Smooth muscle cell (in vitro differentiated cells): ENCODE measurements at regions not wholly inside any gene's neighbourhood (a gene's known extent, or its start where the extent isn't known, plus 50 kb on each side); places are given as distances from the start of the nearest gene placed in this dataset.
A peak's percentile ranks its signal among the peaks of the same experiment; 100 is the strongest.

Experiments
- DNase-seq: peaks from one replicate; lab custom pipeline; 2025; ENCODE audit not compliant: unreplicated experiment; lab: John Stamatoyannopoulos, UW
- H2AFZ ChIP-seq: fragments of 200-600 bp; sonication (generic); 2 replicates; pipeline ENCODE4 v1.6.0; 2016; ENCODE audit warnings: antibody characterized with exemption, low read depth, mild to moderate bottlenecking
- H3F3A ChIP-seq: fragments of 200-600 bp; sonication (generic); 2 replicates; pipeline ENCODE4 v1.6.0; 2017; ENCODE audit warnings: antibody characterized with exemption, low read depth
- H3K27ac ChIP-seq: fragments of 200-600 bp; sonication (generic); 2 replicates; pipeline ENCODE4 v1.5.1; 2016; ENCODE audit warnings: low read depth, mild to moderate bottlenecking
- H3K27me3 ChIP-seq: fragments of 200-600 bp; sonication (generic); 2 replicates; pipeline ENCODE4 v1.6.1; 2016; ENCODE audit warnings: low read depth, mild to moderate bottlenecking
- H3K36me3 ChIP-seq: fragments of 200-600 bp; sonication (generic); 2 replicates; pipeline ENCODE4 v1.5.1; 2016; ENCODE audit warnings: low read depth
- H3K4me1 ChIP-seq: fragments of 200-600 bp; sonication (generic); 2 replicates; pipeline ENCODE4 v1.5.1; 2016; ENCODE audit warnings: low read depth
- H3K4me2 ChIP-seq: fragments of 200-600 bp; sonication (generic); 2 replicates; pipeline ENCODE4 v1.6.0; 2016; ENCODE audit warnings: mild to moderate bottlenecking
- H3K4me3 ChIP-seq: fragments of 200-600 bp; sonication (generic); 2 replicates; pipeline ENCODE4 v1.5.1; 2016; ENCODE audit warnings: mild to moderate bottlenecking
- H3K79me2 ChIP-seq: fragments of 200-600 bp; sonication (generic); 2 replicates; pipeline ENCODE4 v1.6.0; 2016; ENCODE audit warnings: low read depth, mild to moderate bottlenecking
- H3K9ac ChIP-seq: fragments of 200-600 bp; sonication (generic); 2 replicates; pipeline ENCODE4 v1.6.0; 2016; ENCODE audit warnings: low read depth
- H3K9me3 ChIP-seq: fragments of 200-600 bp; sonication (generic); replicated peaks from 2 replicates; pipeline ENCODE4 v1.5.1; 2016; ENCODE audit warnings: low read depth
- H4K20me1 ChIP-seq: fragments of 200-600 bp; sonication (generic); 2 replicates; pipeline ENCODE4 v1.6.0; 2016; ENCODE audit warnings: low read depth
- WGBS: methylation state at CpG from one replicate; pipeline ENCODE4 v1.1.7; 2016; ENCODE audit warnings: low lambda C conversion rate; 5-methylcytosine and 5-hydroxymethylcytosine counted together
- TF ChIP-seq, protein P1 (sequence below): fragments of 200-600 bp; sonication (generic); IDR thresholded peaks from 2 replicates; pipeline ENCODE4 v1.5.1; 2017; ENCODE audit warnings: borderline replicate concordance, mild to moderate bottlenecking, antibody characterized with exemption; ENCODE audit not compliant: insufficient read depth, poor library complexity, severe bottlenecking

DNA sequence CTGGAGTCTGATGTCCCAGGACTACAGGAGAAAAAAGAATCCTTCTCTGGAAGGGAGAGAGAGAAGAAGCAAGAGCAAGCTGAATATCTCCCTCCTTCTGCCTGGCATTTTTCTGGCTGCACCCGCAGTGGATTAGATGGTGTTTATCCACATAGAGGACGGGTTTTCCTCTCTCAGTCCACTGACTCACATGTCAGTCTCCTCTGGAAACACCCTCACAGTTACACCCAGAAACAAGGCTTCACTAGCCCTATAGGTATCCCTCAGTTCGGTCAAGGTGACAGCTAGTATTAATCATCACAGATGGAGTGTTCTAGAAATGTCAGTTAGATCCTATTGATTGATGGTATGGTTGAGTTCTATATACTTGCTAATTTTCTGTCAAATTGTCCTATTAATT is 87.9 kb downstream of the RHOU start:
- H3F3A ChIP-seq: no peaks in the 10 kb centered on the region
- H3K9ac ChIP-seq: no peak overlapping the region
- H3K27me3 ChIP-seq: no peaks in the 10 kb centered on the region
- peak overlapping the region; percentile 55 for H3K27ac ChIP-seq
- H3K9me3 ChIP-seq: no peaks in the 10 kb centered on the region
- no peak for DNase-seq
- H3K79me2 ChIP-seq: no peaks in the 10 kb centered on the region
- no peaks in the 10 kb centered on the region for H4K20me1 ChIP-seq
- H3K36me3 ChIP-seq: no peaks in the 10 kb centered on the region
- peak overlapping the region; percentile 58 for H3K4me2 ChIP-seq
- H3K4me3 ChIP-seq: no peak overlapping the region
- H3K4me1 ChIP-seq: peaks cover 9% of the 10 kb centered on the region
- TF ChIP-seq, protein P1, sequence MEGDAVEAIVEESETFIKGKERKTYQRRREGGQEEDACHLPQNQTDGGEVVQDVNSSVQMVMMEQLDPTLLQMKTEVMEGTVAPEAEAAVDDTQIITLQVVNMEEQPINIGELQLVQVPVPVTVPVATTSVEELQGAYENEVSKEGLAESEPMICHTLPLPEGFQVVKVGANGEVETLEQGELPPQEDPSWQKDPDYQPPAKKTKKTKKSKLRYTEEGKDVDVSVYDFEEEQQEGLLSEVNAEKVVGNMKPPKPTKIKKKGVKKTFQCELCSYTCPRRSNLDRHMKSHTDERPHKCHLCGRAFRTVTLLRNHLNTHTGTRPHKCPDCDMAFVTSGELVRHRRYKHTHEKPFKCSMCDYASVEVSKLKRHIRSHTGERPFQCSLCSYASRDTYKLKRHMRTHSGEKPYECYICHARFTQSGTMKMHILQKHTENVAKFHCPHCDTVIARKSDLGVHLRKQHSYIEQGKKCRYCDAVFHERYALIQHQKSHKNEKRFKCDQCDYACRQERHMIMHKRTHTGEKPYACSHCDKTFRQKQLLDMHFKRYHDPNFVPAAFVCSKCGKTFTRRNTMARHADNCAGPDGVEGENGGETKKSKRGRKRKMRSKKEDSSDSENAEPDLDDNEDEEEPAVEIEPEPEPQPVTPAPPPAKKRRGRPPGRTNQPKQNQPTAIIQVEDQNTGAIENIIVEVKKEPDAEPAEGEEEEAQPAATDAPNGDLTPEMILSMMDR: no peak
- WGBS: 26% methylated on average over 3 of the region's 3 CpGs
- peak overlapping the region; percentile 12 for H2AFZ ChIP-seq

- no peak overlapping the region for H2AFZ ChIP-seq
- 90% methylated on average over 7 of the region's 7 CpGs for WGBS
- no peak for DNase-seq
- no peaks in the 10 kb centered on the region for H3K79me2 ChIP-seq
- no peak overlapping the region for H3K4me2 ChIP-seq
- H3K4me3 ChIP-seq: no peak overlapping the region
- H4K20me1 ChIP-seq: no peaks in the 10 kb centered on the region
- no peaks in the 10 kb centered on the region for H3K36me3 ChIP-seq
- H3K27ac ChIP-seq: no peak overlapping the region
- no peak overlapping the region for H3K9ac ChIP-seq
- H3K4me1 ChIP-seq: peaks cover 9% of the 10 kb centered on the region
- TF ChIP-seq, protein P1: no peak
- no peaks in the 10 kb centered on the region for H3K27me3 ChIP-seq
- no peaks in the 10 kb centered on the region for H3K9me3 ChIP-seq
- H3F3A ChIP-seq: no peaks in the 10 kb centered on the region
Measured at GRCh38 chr1:228824366-228824765, 89.1 kb downstream of the RHOU start.

DNA sequence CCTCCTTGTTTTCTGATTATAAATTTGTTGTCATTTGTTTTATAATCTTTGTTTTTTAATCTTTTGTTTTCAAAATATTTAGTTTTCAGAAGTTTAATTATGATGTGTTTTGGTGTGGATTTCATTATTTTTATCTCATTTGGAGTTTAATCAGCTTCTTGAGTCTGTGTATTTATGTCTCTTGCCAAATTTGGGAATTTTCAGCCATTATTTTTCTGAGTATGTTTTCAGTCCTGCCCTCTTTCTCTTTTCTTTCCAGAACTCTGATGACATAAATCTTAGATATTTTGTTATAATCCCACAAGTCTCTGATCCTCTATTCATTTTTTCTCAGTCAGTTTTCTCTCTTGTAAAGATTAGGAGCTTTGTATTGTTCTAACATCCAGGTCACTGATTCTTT is 89.8 kb downstream of the RHOU start:
- Histone ChIP-seq H3K36me3 (no peaks in the 10 kb centered on the region), H3K9ac (no peak overlapping the region), H3K4me2 (no peak overlapping the region), H4K20me1 (no peaks in the 10 kb centered on the region), H3K79me2 (no peaks in the 10 kb centered on the region), H3K4me1 (peaks cover 9% of the 10 kb centered on the region), H3K4me3 (no peak overlapping the region), H3K27ac (no peak overlapping the region), H3F3A (no peaks in the 10 kb centered on the region), H3K27me3 (no peaks in the 10 kb centered on the region), H3K9me3 (no peaks in the 10 kb centered on the region), H2AFZ (no peak overlapping the region)
- no peak for DNase-seq
- TF ChIP-seq, protein P1: no peak

- Histone ChIP-seq H3K36me3 (no peaks in the 10 kb centered on the region), H3K4me1 (peaks cover 9% of the 10 kb centered on the region), H3K4me2 (no peak overlapping the region), H3K9me3 (no peaks in the 10 kb centered on the region), H3K79me2 (no peaks in the 10 kb centered on the region), H4K20me1 (no peaks in the 10 kb centered on the region), H3K9ac (no peak overlapping the region), H3F3A (no peaks in the 10 kb centered on the region), H3K27ac (no peak overlapping the region), H3K4me3 (no peak overlapping the region), H3K27me3 (no peaks in the 10 kb centered on the region), H2AFZ (no peak overlapping the region)
- 69% methylated on average over 5 of the region's 5 CpGs for WGBS
- DNase-seq: no peak
- TF ChIP-seq, protein P1: no peak
Measured at GRCh38 chr1:228825840-228826484, 90.7 kb downstream of the RHOU start.
